IMR-90 (cell line): ENCODE measurements at regions not wholly inside any gene's neighbourhood (a gene's known extent, or its start where the extent isn't known, plus 50 kb on each side); places are given as distances from the start of the nearest gene placed in this dataset.

Source experiments
- BHLHE40 ChIP-seq: fragments of 150-350 bp; IDR thresholded peaks from 2 replicates; pipeline ENCODE4 v1.6.1; 2016; ENCODE audit warnings: mild to moderate bottlenecking, low read depth, low read length
- CEBPB ChIP-seq: IDR thresholded peaks from 2 replicates; pipeline ENCODE4 v1.6.1; 2012; ENCODE audit warnings: low read depth, low read length, improper control_type of control experiment
- FOS ChIP-seq: fragments of 150-350 bp; IDR thresholded peaks from 2 replicates; pipeline ENCODE4 v1.6.1; 2016; ENCODE audit warnings: low read depth, low read length
- MAZ ChIP-seq: IDR thresholded peaks from 2 replicates; pipeline ENCODE4 v1.6.1; 2012; ENCODE audit warnings: low read depth, mild to moderate bottlenecking, low read length, improper control_type of control experiment, moderate library complexity, borderline replicate concordance
- MXI1 ChIP-seq: IDR thresholded peaks from 2 replicates; pipeline ENCODE4 v1.6.1; 2012; ENCODE audit warnings: low read depth, mild to moderate bottlenecking, low read length, moderate library complexity, borderline replicate concordance
- NFE2L2 ChIP-seq: fragments of 150-350 bp; IDR thresholded peaks from 2 replicates; pipeline ENCODE4 v1.6.1; 2016; ENCODE audit warnings: low read depth, mild to moderate bottlenecking, low read length
- POLR2A ChIP-seq: IDR thresholded peaks from 2 replicates; pipeline ENCODE4 v1.6.1; 2012; ENCODE audit warnings: mild to moderate bottlenecking, low read depth, low read length
- RAD21 ChIP-seq: IDR thresholded peaks from 2 replicates; pipeline ENCODE4 v1.6.1; 2012; ENCODE audit warnings: low read length, improper control_type of control experiment
- RCOR1 ChIP-seq: IDR thresholded peaks from 2 replicates; pipeline ENCODE4 v1.6.1; 2012; ENCODE audit warnings: mild to moderate bottlenecking, low read length, improper control_type of control experiment; ENCODE audit not compliant: insufficient replicate concordance
- RFX5 ChIP-seq: IDR thresholded peaks from 2 replicates; pipeline ENCODE4 v1.8.0; 2012; ENCODE audit warnings: low read depth, mild to moderate bottlenecking, low read length, moderate library complexity
- SMC3 ChIP-seq: fragments of 150-350 bp; IDR thresholded peaks from 2 replicates; pipeline ENCODE4 v1.6.1; 2016; ENCODE audit warnings: low read depth, mild to moderate bottlenecking, antibody characterized with exemption, low read length, moderate library complexity
- TF ChIP-seq, protein P1 (sequence below): conservative IDR thresholded peaks from 2 replicates; pipeline ENCODE4 v1.5.1; 2012; ENCODE audit warnings: mild to moderate bottlenecking, low read depth, low read length, improper control_type of control experiment
- TF ChIP-seq, protein P2 (sequence below): fragments of 150-350 bp; IDR thresholded peaks from 2 replicates; pipeline ENCODE4 v1.6.1; 2016; ENCODE audit warnings: low read depth, mild to moderate bottlenecking, low read length, moderate library complexity, borderline replicate concordance
- TF ChIP-seq, protein P3 (sequence below): fragments of 150-350 bp; IDR thresholded peaks from 2 replicates; pipeline ENCODE4 v1.6.1; 2017; ENCODE audit warnings: mild to moderate bottlenecking, antibody characterized with exemption, low read length, low read depth

DNA sequence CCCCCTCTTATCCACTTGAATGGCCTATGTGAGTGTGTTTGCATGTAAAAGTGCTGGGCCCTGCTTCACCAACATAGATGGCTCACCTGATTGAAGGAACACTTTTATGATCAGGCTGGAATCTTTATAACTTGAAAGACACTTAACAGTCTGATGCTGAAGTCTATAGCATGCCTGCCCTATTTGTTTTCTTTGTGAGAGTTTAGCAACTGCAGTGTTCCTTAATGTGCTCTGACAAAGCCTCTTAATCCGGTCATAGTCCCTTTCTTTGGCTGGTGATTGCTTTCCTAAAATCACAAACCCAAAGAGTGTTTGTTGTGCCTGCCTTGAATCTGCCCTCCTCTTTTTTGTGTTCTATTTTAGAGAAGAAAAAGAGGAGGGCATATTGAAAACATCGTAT, 1382.8 kb upstream of the CELF4 start:
- TF ChIP-seq, protein P1, sequence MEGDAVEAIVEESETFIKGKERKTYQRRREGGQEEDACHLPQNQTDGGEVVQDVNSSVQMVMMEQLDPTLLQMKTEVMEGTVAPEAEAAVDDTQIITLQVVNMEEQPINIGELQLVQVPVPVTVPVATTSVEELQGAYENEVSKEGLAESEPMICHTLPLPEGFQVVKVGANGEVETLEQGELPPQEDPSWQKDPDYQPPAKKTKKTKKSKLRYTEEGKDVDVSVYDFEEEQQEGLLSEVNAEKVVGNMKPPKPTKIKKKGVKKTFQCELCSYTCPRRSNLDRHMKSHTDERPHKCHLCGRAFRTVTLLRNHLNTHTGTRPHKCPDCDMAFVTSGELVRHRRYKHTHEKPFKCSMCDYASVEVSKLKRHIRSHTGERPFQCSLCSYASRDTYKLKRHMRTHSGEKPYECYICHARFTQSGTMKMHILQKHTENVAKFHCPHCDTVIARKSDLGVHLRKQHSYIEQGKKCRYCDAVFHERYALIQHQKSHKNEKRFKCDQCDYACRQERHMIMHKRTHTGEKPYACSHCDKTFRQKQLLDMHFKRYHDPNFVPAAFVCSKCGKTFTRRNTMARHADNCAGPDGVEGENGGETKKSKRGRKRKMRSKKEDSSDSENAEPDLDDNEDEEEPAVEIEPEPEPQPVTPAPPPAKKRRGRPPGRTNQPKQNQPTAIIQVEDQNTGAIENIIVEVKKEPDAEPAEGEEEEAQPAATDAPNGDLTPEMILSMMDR, result no peak
- TF ChIP-seq FOS, result no peak
- no peak for TF ChIP-seq CEBPB
- no peak for TF ChIP-seq RCOR1
- no peak for TF ChIP-seq BHLHE40
- TF ChIP-seq POLR2A, result no peak
- TF ChIP-seq, protein P2, sequence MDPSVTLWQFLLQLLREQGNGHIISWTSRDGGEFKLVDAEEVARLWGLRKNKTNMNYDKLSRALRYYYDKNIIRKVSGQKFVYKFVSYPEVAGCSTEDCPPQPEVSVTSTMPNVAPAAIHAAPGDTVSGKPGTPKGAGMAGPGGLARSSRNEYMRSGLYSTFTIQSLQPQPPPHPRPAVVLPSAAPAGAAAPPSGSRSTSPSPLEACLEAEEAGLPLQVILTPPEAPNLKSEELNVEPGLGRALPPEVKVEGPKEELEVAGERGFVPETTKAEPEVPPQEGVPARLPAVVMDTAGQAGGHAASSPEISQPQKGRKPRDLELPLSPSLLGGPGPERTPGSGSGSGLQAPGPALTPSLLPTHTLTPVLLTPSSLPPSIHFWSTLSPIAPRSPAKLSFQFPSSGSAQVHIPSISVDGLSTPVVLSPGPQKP, result no peak
- TF ChIP-seq, protein P3, sequence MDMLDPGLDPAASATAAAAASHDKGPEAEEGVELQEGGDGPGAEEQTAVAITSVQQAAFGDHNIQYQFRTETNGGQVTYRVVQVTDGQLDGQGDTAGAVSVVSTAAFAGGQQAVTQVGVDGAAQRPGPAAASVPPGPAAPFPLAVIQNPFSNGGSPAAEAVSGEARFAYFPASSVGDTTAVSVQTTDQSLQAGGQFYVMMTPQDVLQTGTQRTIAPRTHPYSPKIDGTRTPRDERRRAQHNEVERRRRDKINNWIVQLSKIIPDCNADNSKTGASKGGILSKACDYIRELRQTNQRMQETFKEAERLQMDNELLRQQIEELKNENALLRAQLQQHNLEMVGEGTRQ, result no peak
- no peak for TF ChIP-seq NFE2L2
- no peak for TF ChIP-seq SMC3
- no peak for TF ChIP-seq RAD21
- TF ChIP-seq RFX5, result no peak
- TF ChIP-seq MXI1, result no peak
- no peak for TF ChIP-seq MAZ
